A673 (cell line): ENCODE measurements at regions not wholly inside any gene's neighbourhood (a gene's known extent, or its start where the extent isn't known, plus 50 kb on each side); places are given as distances from the start of the nearest gene placed in this dataset.

Experiments used
- BruUV-seq: library from RNA; stranded (reverse); fragments of 400-500 nt; replicated peaks from 2 replicates; lab custom pipeline; 2021; lab: Mats Ljungman, UMichigan
- CTCF ChIA-PET: fragments of 300-600 bp; sonication (Branson Sonifier 250); formaldehyde crosslinking; loops from one replicate; lab custom pipeline; 2022; ENCODE audit warnings: antibody characterized with exemption; lab: Charles Lee
- POLR2A ChIA-PET: fragments of 300-600 bp; sonication (Branson Sonifier 250); formaldehyde crosslinking; loops from one replicate; lab custom pipeline; 2022; ENCODE audit warnings: antibody characterized with exemption; ENCODE audit not compliant: low non-redundant PET; lab: Charles Lee
- DNase-seq: peaks from one replicate; pipeline ENCODE4 v3.0.0-alpha.2; 2015; ENCODE audit warnings: low spot score
- H3K27ac ChIP-seq: fragments of 200-600 bp; sonication (generic); 2 replicates; pipeline ENCODE4 v1.5.1; 2016; ENCODE audit warnings: mixed run types, low read depth, mild to moderate bottlenecking, mixed read lengths, antibody characterized with exemption, low read length; ENCODE audit not compliant: poor library complexity, severe bottlenecking
- H3K27me3 ChIP-seq: fragments of 200-600 bp; sonication (generic); replicated peaks from 2 replicates; pipeline ENCODE4 v1.6.1; 2017; ENCODE audit warnings: mixed run types, low read depth, mild to moderate bottlenecking, mixed read lengths, antibody characterized with exemption, low read length; ENCODE audit not compliant: insufficient read depth, poor library complexity
- H3K36me3 ChIP-seq: fragments of 200-600 bp; sonication (generic); 2 replicates; pipeline ENCODE4 v1.6.1; 2016; ENCODE audit warnings: mixed run types, mild to moderate bottlenecking, mixed read lengths, antibody characterized with exemption, low read length; ENCODE audit not compliant: insufficient read depth, poor library complexity, severe bottlenecking
- H3K4me1 ChIP-seq: fragments of 200-600 bp; sonication (generic); 2 replicates; pipeline ENCODE4 v1.6.1; 2017; ENCODE audit warnings: mixed run types, mild to moderate bottlenecking, mixed read lengths, antibody characterized with exemption, low read length; ENCODE audit not compliant: insufficient read depth, poor library complexity, severe bottlenecking
- H3K4me3 ChIP-seq: fragments of 200-600 bp; sonication (generic); 2 replicates; pipeline ENCODE4 v1.5.1; 2016; ENCODE audit warnings: low read depth, mixed run types, mild to moderate bottlenecking, mixed read lengths, low read length; ENCODE audit not compliant: poor library complexity, severe bottlenecking
- H3K9me3 ChIP-seq: fragments of 200-600 bp; sonication (generic); 2 replicates; pipeline ENCODE4 v1.6.1; 2016; ENCODE audit warnings: mixed run types, low read depth, mild to moderate bottlenecking, mixed read lengths, antibody characterized with exemption, low read length; ENCODE audit not compliant: poor library complexity, severe bottlenecking
- CTCF ChIP-seq: fragments of 300-800, 200-600 bp; sonication (generic); conservative IDR thresholded peaks from 2 replicates; pipeline ENCODE4 v1.5.1; 2017; ENCODE audit warnings: low read depth, mild to moderate bottlenecking, antibody characterized with exemption, low read length, moderate library complexity, mixed read lengths
- EZH2 ChIP-seq: fragments of 200-600 bp; sonication (generic); IDR thresholded peaks from 2 replicates; pipeline ENCODE4 v1.6.1; 2017; ENCODE audit warnings: borderline replicate concordance, low read depth, mild to moderate bottlenecking, mixed read lengths, antibody characterized with exemption, low read length; ENCODE audit not compliant: poor library complexity, severe bottlenecking
- intact Hi-C: fragments of 100-400 bp; cut with micrococcal nuclease; formaldehyde crosslinking; loops from one replicate; pipeline ENCODE4 v1.10.0; 2022; ENCODE audit not compliant: unreplicated experiment

- intact Hi-C loops = no loop called here
- no peaks in the 10 kb centered on the region for H3K27me3 ChIP-seq
- no peaks in the 10 kb centered on the region for H3K9me3 ChIP-seq
- H3K4me1 ChIP-seq = no peaks in the 10 kb centered on the region
- H3K4me3 ChIP-seq = no peak overlapping the region
- H3K36me3 ChIP-seq = no peaks in the 10 kb centered on the region
- POLR2A ChIA-PET = no interaction called here
- DNase-seq = no peak
- TF ChIP-seq CTCF (no peak), EZH2 (no peak)
- CTCF ChIA-PET = no interaction called here
- BruUV-seq = no TSS peak
- no peak overlapping the region for H3K27ac ChIP-seq
These were observed 122.3 kb downstream of the SPATA19 start for GRCh38 chr11:133723056-133723455.

- no peak for DNase-seq
- no peaks in the 10 kb centered on the region for H3K36me3 ChIP-seq
- BruUV-seq = no TSS peak
- no peak overlapping the region for H3K27ac ChIP-seq
- ChIA-PET CTCF (no interaction called here), POLR2A (no interaction called here)
- intact Hi-C loops = no loop called here
- TF ChIP-seq CTCF = no peak
- no peak for TF ChIP-seq EZH2
- no peak overlapping the region for H3K4me3 ChIP-seq
- H3K4me1 ChIP-seq = no peaks in the 10 kb centered on the region
- H3K27me3 ChIP-seq = no peaks in the 10 kb centered on the region
- no peaks in the 10 kb centered on the region for H3K9me3 ChIP-seq
These were observed 124.4 kb downstream of the SPATA19 start for GRCh38 chr11:133720951-133721350.

- H3K9me3 ChIP-seq = no peaks in the 10 kb centered on the region
- peaks cover 7% of the 10 kb centered on the region for H3K27me3 ChIP-seq
- BruUV-seq = no TSS peak
- no peak for DNase-seq
- CTCF ChIA-PET = no interaction called here
- no peaks in the 10 kb centered on the region for H3K36me3 ChIP-seq
- no peak overlapping the region for H3K4me3 ChIP-seq
- intact Hi-C loops = no loop called here
- H3K4me1 ChIP-seq = no peaks in the 10 kb centered on the region
- no peak overlapping the region for H3K27ac ChIP-seq
- no peak for TF ChIP-seq CTCF
- POLR2A ChIA-PET = no interaction called here
These were observed 125.6 kb downstream of the SPATA19 start for GRCh38 chr11:133719532-133720235.
